ENCODE measurements at regions not wholly inside any gene's neighbourhood (a gene's known extent, or its start where the extent isn't known, plus 50 kb on each side); places are given as distances from the start of the nearest gene placed in this dataset.

DNA sequence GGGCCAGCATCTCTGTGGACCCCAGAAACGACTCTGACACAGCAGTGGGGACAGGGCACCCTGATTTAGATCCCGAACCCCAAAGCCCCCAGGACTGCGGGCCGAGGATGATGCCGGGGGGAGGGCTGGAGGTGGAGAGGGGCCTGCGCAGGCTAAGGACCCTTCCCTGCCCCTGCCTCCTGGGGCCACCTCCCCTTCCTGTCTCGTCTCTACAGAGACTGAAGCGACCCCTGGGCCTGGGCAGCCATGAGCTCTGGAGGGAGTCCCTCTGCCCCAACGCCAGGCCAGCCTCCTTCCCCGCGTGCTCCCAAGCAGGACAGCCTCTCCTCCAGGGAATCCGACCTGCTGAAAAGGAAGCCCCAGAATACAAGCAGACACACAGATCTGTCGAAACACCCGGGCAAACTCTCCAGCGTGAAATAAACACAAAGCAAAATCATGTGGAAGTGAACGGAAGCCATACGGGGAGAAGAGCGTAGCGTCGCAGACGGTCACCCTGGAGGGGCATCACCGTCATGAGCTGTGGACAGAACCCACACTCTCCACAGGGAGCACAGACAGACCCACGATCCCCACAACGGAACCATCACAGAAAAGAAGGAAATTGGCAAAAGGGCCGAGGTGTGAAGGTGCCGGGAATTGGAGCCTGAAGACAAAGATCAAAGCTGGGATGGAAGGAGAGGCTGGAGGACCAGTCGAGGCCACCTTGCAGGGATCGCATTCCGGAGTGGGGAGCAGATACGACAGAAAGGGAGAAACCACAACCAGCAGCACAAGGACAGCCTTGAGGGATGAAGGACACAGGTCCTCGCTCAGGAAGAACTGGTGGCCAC, 51.0 kb upstream of the CTDP1 start:
- Histone ChIP-seq H3K79me2 (ENCODE audit: insufficient read depth, low read depth, low read length) (no peaks in the 10 kb centered on the region), H3K27ac (ENCODE audit: low read depth, low read length, poor library complexity, severe bottlenecking) (no peak overlapping the region), H3K9me3 (ENCODE audit: low read length) (no peaks in the 10 kb centered on the region), H3K9me2 (ENCODE audit: insufficient read depth, low read length) (no peaks in the 10 kb centered on the region), H2AFZ (ENCODE audit: low read length) (no peak overlapping the region), H3K4me2 (ENCODE audit: low read length) (no peak overlapping the region), H4K20me1 (ENCODE audit: insufficient read depth, low read length) (no peaks in the 10 kb centered on the region), H3K4me1 (ENCODE audit: insufficient read depth, low read length, poor library complexity, severe bottlenecking) (peaks cover 17% of the 10 kb centered on the region), H3K4me3 (ENCODE audit: low read depth, low read length, poor library complexity, severe bottlenecking) (no peak overlapping the region), H3K36me3 (ENCODE audit: insufficient read depth, low read length) (no peaks in the 10 kb centered on the region)
- intact Hi-C loops (cut with micrococcal nuclease; ENCODE audit: unreplicated experiment): no loop called here
- no peak for TF ChIP-seq EZH2phosphoT487 (IDR thresholded peaks at IDR 0.05; ENCODE audit: borderline replicate concordance, low read depth, low read length)
- TF ChIP-seq, protein P1, sequence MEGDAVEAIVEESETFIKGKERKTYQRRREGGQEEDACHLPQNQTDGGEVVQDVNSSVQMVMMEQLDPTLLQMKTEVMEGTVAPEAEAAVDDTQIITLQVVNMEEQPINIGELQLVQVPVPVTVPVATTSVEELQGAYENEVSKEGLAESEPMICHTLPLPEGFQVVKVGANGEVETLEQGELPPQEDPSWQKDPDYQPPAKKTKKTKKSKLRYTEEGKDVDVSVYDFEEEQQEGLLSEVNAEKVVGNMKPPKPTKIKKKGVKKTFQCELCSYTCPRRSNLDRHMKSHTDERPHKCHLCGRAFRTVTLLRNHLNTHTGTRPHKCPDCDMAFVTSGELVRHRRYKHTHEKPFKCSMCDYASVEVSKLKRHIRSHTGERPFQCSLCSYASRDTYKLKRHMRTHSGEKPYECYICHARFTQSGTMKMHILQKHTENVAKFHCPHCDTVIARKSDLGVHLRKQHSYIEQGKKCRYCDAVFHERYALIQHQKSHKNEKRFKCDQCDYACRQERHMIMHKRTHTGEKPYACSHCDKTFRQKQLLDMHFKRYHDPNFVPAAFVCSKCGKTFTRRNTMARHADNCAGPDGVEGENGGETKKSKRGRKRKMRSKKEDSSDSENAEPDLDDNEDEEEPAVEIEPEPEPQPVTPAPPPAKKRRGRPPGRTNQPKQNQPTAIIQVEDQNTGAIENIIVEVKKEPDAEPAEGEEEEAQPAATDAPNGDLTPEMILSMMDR (conservative IDR thresholded peaks at IDR 0.05; ENCODE audit: low read length): no peak
- POLR2A ChIA-PET: interaction anchor here (0.6 kb wide), 1 partner anchor 236 kb away, joined by 3 read pairs; no protein-coding TSS in a partner anchor
- DNase-seq (ENCODE audit: low spot score): no peak
- CTCF ChIA-PET (ENCODE audit: unreplicated experiment): no interaction called here
- BruUV-seq (replicated peaks): no TSS peak

GRCh38 chr18:79629249-79629558, 50.4 kb upstream of the CTDP1 start:
- CTCF ChIA-PET (ENCODE audit: unreplicated experiment): no interaction called here
- TF ChIP-seq EZH2phosphoT487 (IDR thresholded peaks at IDR 0.05; ENCODE audit: borderline replicate concordance, low read depth, low read length): no peak
- intact Hi-C loops (cut with micrococcal nuclease; ENCODE audit: unreplicated experiment): no loop called here

GRCh38 chr18:79629606-79630005, 50.0 kb upstream of the CTDP1 start:
- Histone ChIP-seq H3K4me1 (ENCODE audit: insufficient read depth, low read length, poor library complexity, severe bottlenecking) (peaks cover 11% of the 10 kb centered on the region), H3K9me3 (ENCODE audit: low read length) (no peaks in the 10 kb centered on the region), H4K20me1 (ENCODE audit: insufficient read depth, low read length) (no peaks in the 10 kb centered on the region), H2AFZ (ENCODE audit: low read length) (no peak overlapping the region), H3K9me2 (ENCODE audit: insufficient read depth, low read length) (no peaks in the 10 kb centered on the region), H3K36me3 (ENCODE audit: insufficient read depth, low read length) (no peaks in the 10 kb centered on the region), H3K27ac (ENCODE audit: low read depth, low read length, poor library complexity, severe bottlenecking) (no peak overlapping the region), H3K4me3 (ENCODE audit: low read depth, low read length, poor library complexity, severe bottlenecking) (no peak overlapping the region), H3K4me2 (ENCODE audit: low read length) (no peak overlapping the region), H3K79me2 (ENCODE audit: insufficient read depth, low read depth, low read length) (no peaks in the 10 kb centered on the region)
- intact Hi-C loops (cut with micrococcal nuclease; ENCODE audit: unreplicated experiment): no loop called here
- no peak for TF ChIP-seq EZH2phosphoT487 (IDR thresholded peaks at IDR 0.05; ENCODE audit: borderline replicate concordance, low read depth, low read length)
- TF ChIP-seq, protein P1 (conservative IDR thresholded peaks at IDR 0.05; ENCODE audit: low read length): no peak
- no TSS peak for BruUV-seq (replicated peaks)
- ChIA-PET POLR2A (no interaction called here), CTCF (ENCODE audit: unreplicated experiment) (no interaction called here)
- no peak for DNase-seq (ENCODE audit: low spot score)

More at GRCh38 chr18:79629249-79629558, 50.4 kb upstream of the CTDP1 start:
- Histone ChIP-seq H3K4me1 (ENCODE audit: insufficient read depth, low read length, poor library complexity, severe bottlenecking) (peaks cover 15% of the 10 kb centered on the region), H3K9me2 (ENCODE audit: insufficient read depth, low read length) (no peaks in the 10 kb centered on the region), H3K36me3 (ENCODE audit: insufficient read depth, low read length) (no peaks in the 10 kb centered on the region), H3K79me2 (ENCODE audit: insufficient read depth, low read depth, low read length) (no peaks in the 10 kb centered on the region), H3K4me2 (ENCODE audit: low read length) (no peak overlapping the region), H3K27ac (ENCODE audit: low read depth, low read length, poor library complexity, severe bottlenecking) (no peak overlapping the region), H4K20me1 (ENCODE audit: insufficient read depth, low read length) (no peaks in the 10 kb centered on the region), H3K9me3 (ENCODE audit: low read length) (no peaks in the 10 kb centered on the region), H3K4me3 (ENCODE audit: low read depth, low read length, poor library complexity, severe bottlenecking) (no peak overlapping the region), H2AFZ (ENCODE audit: low read length) (no peak overlapping the region)
- no TSS peak for BruUV-seq (replicated peaks)
- POLR2A ChIA-PET: no interaction called here
- no peak for DNase-seq (ENCODE audit: low spot score)

Measured in OCI-LY7 (cell line).